LNCaP clone FGC (cell line): ENCODE measurements at regions not wholly inside any gene's neighbourhood (a gene's known extent, or its start where the extent isn't known, plus 50 kb on each side); places are given as distances from the start of the nearest gene placed in this dataset.

ENCODE experiments used
- DNase-seq: peaks from one replicate; pipeline ENCODE4 v3.0.0-alpha.2; 2011; ENCODE audit warnings: low read depth
- H3K4me3 ChIP-seq: 2 replicates; pipeline ENCODE4 v1.5.1; 2011; ENCODE audit warnings: mild to moderate bottlenecking, low read depth, low read length, control low read depth
- CTCF ChIP-seq: IDR thresholded peaks from 2 replicates; pipeline ENCODE4 v1.5.1; 2012; ENCODE audit warnings: mild to moderate bottlenecking; ENCODE audit not compliant: control insufficient read depth, insufficient read depth; ENCODE audit errors: extremely low read depth

- no peak for TF ChIP-seq CTCF
- no peak overlapping the region for H3K4me3 ChIP-seq
- DNase-seq = no peak
Measured at GRCh38 chr4:175394208-175394607, 417.9 kb downstream of the GPM6A start.

- DNase-seq = no peak
- no peak overlapping the region for H3K4me3 ChIP-seq
- no peak for TF ChIP-seq CTCF
Measured at GRCh38 chr4:175405961-175406360, 406.1 kb downstream of the GPM6A start.

GRCh38 chr4:175407926-175408325, 404.1 kb downstream of the GPM6A start:
- H3K4me3 ChIP-seq = no peak overlapping the region
- DNase-seq = no peak
- no peak for TF ChIP-seq CTCF

- no peak for TF ChIP-seq CTCF
- H3K4me3 ChIP-seq = no peak overlapping the region
- no peak for DNase-seq
Measured at GRCh38 chr4:175411251-175411650, 400.8 kb downstream of the GPM6A start.

- no peak for DNase-seq
- no peak for TF ChIP-seq CTCF
- H3K4me3 ChIP-seq = no peak overlapping the region
Measured at GRCh38 chr4:175412161-175412560, 399.9 kb downstream of the GPM6A start.

GRCh38 chr4:175412746-175413145, 399.3 kb downstream of the GPM6A start:
- no peak for DNase-seq
- no peak for TF ChIP-seq CTCF
- no peak overlapping the region for H3K4me3 ChIP-seq

- DNase-seq = no peak
- TF ChIP-seq CTCF = no peak
- no peak overlapping the region for H3K4me3 ChIP-seq
Measured at GRCh38 chr4:175413561-175413960, 398.5 kb downstream of the GPM6A start.
